GM23338 (cell line): ENCODE measurements at regions not wholly inside any gene's neighbourhood (a gene's known extent, or its start where the extent isn't known, plus 50 kb on each side); places are given as distances from the start of the nearest gene placed in this dataset.

Experiments used
- CTCF ChIP-seq, 2 experiments: fragments of 200-600 bp in 1 of 2; sonication (generic) in 1 of 2; conservative IDR thresholded peaks; 2 replicates each; pipeline versions ENCODE4 v1.5.1 to v1.6.1; 2016 to 2017; ENCODE audit warnings: antibody characterized with exemption in 2 of 2, low read depth in 2 of 2, mild to moderate bottlenecking in 2 of 2, moderate library complexity in 1 of 2
- EZH2 ChIP-seq: fragments of 200-600 bp; sonication (generic); IDR thresholded peaks from one replicate; pipeline ENCODE4 v1.8.0; 2017; ENCODE audit warnings: antibody characterized with exemption, mild to moderate bottlenecking, low read depth; ENCODE audit not compliant: unreplicated experiment
- STAT1 ChIP-seq: IDR thresholded peaks from one replicate; pipeline ENCODE4 v1.6.1; 2016; ENCODE audit warnings: antibody characterized with exemption; ENCODE audit not compliant: unreplicated experiment

DNA sequence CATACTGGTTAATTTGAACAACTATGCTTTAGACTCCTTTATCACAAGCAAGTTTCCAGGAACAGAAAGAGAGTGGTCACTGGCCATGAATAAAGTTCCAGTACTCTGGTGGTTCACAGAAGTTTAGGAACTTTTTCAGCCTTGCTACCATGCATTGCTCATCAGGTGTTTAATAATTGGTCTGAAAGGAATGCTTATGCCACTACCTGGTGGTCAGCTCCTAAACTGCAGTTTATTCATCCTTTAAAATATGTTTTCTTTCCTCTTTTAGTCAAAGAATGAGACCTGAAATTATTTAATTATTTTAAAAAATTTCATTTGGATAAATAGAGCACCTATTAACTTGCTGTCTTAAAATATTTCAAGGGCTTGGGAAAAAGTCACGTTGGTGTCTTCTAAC, 260.1 kb upstream of the OR4E1 start:
- peak; percentile 39 to 48 for TF ChIP-seq CTCF (conservative IDR thresholded peaks at IDR 0.05; ENCODE audit: low read depth in 2 of 2)
- TF ChIP-seq EZH2 = no peak
- TF ChIP-seq STAT1 = no peak
